ENCODE measurements at regions not wholly inside any gene's neighbourhood (a gene's known extent, or its start where the extent isn't known, plus 50 kb on each side); places are given as distances from the start of the nearest gene placed in this dataset.

GRCh38 chr4:1543976-1544375, 137.7 kb upstream of the NKX1-1 start:
- ChIA-PET CTCF (interaction anchor here (0.6 to 0.8 kb wide), 2 partner anchors 37 to 292 kb away, joined by 3 read pairs; no protein-coding TSS in a partner anchor), POLR2A (no interaction called here)
- TF ChIP-seq, protein P1, sequence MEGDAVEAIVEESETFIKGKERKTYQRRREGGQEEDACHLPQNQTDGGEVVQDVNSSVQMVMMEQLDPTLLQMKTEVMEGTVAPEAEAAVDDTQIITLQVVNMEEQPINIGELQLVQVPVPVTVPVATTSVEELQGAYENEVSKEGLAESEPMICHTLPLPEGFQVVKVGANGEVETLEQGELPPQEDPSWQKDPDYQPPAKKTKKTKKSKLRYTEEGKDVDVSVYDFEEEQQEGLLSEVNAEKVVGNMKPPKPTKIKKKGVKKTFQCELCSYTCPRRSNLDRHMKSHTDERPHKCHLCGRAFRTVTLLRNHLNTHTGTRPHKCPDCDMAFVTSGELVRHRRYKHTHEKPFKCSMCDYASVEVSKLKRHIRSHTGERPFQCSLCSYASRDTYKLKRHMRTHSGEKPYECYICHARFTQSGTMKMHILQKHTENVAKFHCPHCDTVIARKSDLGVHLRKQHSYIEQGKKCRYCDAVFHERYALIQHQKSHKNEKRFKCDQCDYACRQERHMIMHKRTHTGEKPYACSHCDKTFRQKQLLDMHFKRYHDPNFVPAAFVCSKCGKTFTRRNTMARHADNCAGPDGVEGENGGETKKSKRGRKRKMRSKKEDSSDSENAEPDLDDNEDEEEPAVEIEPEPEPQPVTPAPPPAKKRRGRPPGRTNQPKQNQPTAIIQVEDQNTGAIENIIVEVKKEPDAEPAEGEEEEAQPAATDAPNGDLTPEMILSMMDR (IDR thresholded peaks at IDR 0.05) = no peak
- H3K4me3 Mint-ChIP-seq = no peak overlapping the region
- intact Hi-C loops (cut with micrococcal nuclease) = no loop called here
- peaks cover 8% of the 10 kb centered on the region for H3K27me3 Mint-ChIP-seq
- no peaks in the 10 kb centered on the region for H3K36me3 Mint-ChIP-seq (ENCODE audit: low read depth)
- ATAC-seq = no peak
- peaks cover 18% of the 10 kb centered on the region for H3K4me1 Mint-ChIP-seq (ENCODE audit: low read depth)
- no peaks in the 10 kb centered on the region for H3K9me3 Mint-ChIP-seq
- H3K27ac Mint-ChIP-seq = no peak overlapping the region
- DNase-seq = no peak

DNA sequence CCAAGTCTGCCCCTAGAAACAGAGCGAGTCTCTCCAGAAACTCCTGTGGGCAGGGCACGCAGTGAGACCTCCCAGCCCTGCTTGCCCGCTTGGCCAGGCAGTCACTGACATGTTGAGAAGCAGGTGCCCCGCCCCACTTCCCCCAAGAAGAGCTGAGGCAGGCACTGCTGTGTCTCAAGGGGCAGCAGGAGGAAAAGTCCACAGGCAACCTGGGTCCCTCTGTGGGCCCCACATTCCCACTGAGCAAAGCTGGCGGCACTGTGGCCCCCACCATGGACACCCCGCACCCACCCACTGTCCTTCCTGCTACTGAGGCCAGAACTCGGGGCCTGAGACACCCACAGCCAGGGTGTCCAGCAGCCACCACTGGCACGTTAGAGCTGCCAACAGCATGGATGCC, 137.3 kb upstream of the NKX1-1 start:
- H3K27ac Mint-ChIP-seq = no peak overlapping the region
- intact Hi-C loops (cut with micrococcal nuclease) = no loop called here
- CTCF ChIA-PET = interaction anchor here (0.6 to 0.8 kb wide), 2 partner anchors 36 to 291 kb away, joined by 3 read pairs; no protein-coding TSS in a partner anchor

DNA sequence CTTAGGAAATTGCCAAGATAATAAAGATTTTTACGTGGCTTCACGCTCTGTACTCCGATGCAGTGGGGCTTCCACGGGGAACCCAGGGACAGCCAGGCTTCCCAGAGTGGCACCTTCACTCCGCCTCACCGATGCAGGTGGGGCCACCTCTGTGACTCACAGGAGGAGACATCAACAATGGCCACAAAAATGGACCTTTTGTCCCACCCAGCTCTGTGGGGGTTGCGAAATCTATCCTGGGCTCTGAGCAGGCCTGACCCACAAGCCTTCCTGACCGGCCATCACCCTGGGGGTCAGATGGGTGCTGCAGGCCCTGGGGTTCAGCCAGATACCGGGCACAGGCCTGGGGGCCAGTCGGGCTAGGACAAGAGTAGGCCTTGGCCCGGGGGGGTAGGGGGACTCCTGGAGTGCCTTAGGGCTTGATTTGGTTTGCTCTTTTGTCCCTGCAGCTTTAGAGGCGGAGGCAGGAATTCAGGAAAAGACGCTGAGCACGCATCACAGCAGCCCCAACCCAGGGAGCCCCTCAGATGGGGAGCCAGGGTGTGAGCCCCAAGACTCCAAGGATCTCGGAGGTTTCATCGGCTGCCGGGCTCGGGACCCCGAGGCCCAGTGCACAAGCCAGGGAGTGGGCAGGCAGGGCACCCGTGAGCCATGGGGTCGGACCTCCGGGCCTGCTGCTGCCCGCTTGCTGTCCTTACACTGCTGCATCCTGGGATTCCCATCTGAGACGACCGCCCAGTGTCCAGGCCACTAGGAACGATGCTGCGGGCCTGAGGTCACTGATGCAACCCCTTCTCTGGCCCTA, 136.5 kb upstream of the NKX1-1 start:
- TF ChIP-seq, protein P1 (IDR thresholded peaks at IDR 0.05) = no peak
- POLR2A ChIA-PET = no interaction called here
- no peak for DNase-seq
- Mint-ChIP-seq H3K9me3 (no peaks in the 10 kb centered on the region), H3K4me3 (no peak overlapping the region), H3K27me3 (peaks cover 5% of the 10 kb centered on the region), H3K4me1 (ENCODE audit: low read depth) (peaks cover 13% of the 10 kb centered on the region), H3K27ac (no peak overlapping the region), H3K36me3 (ENCODE audit: low read depth) (no peaks in the 10 kb centered on the region)
- ATAC-seq = no peak
- intact Hi-C loops (cut with micrococcal nuclease) = no loop called here
- CTCF ChIA-PET = no interaction called here

More for the DNA sequence above, 137.3 kb upstream of the NKX1-1 start:
- Mint-ChIP-seq H3K36me3 (ENCODE audit: low read depth) (no peaks in the 10 kb centered on the region), H3K9me3 (no peaks in the 10 kb centered on the region), H3K27me3 (peaks cover 6% of the 10 kb centered on the region), H3K4me3 (no peak overlapping the region), H3K4me1 (ENCODE audit: low read depth) (peaks cover 14% of the 10 kb centered on the region)
- TF ChIP-seq, protein P1 (IDR thresholded peaks at IDR 0.05) = no peak
- DNase-seq (no peak), ATAC-seq (no peak)
- POLR2A ChIA-PET = no interaction called here

DNA sequence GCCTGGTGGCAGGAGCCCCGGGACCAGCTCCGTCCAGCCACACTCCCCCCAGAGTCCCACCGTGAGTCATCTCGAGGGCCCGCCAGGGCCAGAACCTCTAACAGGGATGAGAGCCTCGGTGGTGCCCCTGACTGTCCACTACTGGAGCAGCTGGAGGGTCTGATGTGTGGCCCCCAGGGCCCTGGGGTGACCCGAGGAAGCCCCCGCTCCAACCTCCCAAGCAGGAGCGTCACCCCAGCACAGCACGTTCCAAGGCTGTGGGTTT, 135.9 kb upstream of the NKX1-1 start:
- intact Hi-C loops (cut with micrococcal nuclease) = no loop called here
- POLR2A ChIA-PET = no interaction called here
- DNase-seq (no peak), ATAC-seq (no peak)
- no peaks in the 10 kb centered on the region for H3K9me3 Mint-ChIP-seq
- H3K4me1 Mint-ChIP-seq (ENCODE audit: low read depth) = peaks cover 8% of the 10 kb centered on the region
- TF ChIP-seq, protein P1 (IDR thresholded peaks at IDR 0.05) = no peak
- H3K27ac Mint-ChIP-seq = no peak overlapping the region
- no peaks in the 10 kb centered on the region for H3K36me3 Mint-ChIP-seq (ENCODE audit: low read depth)
- CTCF ChIA-PET = no interaction called here
- H3K4me3 Mint-ChIP-seq = no peak overlapping the region
- H3K27me3 Mint-ChIP-seq = no peaks in the 10 kb centered on the region

- POLR2A ChIA-PET = no interaction called here
- no peak overlapping the region for H3K27ac Mint-ChIP-seq
- H3K4me3 Mint-ChIP-seq = no peak overlapping the region
- TF ChIP-seq, protein P1 (IDR thresholded peaks at IDR 0.05) = no peak
- DNase-seq (no peak), ATAC-seq (no peak)
- H3K36me3 Mint-ChIP-seq (ENCODE audit: low read depth) = no peaks in the 10 kb centered on the region
- no peaks in the 10 kb centered on the region for H3K27me3 Mint-ChIP-seq
- intact Hi-C loops (cut with micrococcal nuclease) = no loop called here
- H3K9me3 Mint-ChIP-seq = no peaks in the 10 kb centered on the region
- CTCF ChIA-PET = no interaction called here
- peaks cover 8% of the 10 kb centered on the region for H3K4me1 Mint-ChIP-seq (ENCODE audit: low read depth)
Observed at GRCh38 chr4:1541449-1542225, 135.4 kb upstream of the NKX1-1 start.

Measured in activated CD8-positive, alpha-beta T cell treated with anti-CD3 and anti-CD28 coated beads for 36 hours (primary cell).